ENCODE measurements at regions not wholly inside any gene's neighbourhood (a gene's known extent, or its start where the extent isn't known, plus 50 kb on each side); places are given as distances from the start of the nearest gene placed in this dataset.

- H3K4me1 Mint-ChIP-seq: peaks cover 7 to 12% of the 10 kb centered on the region in 2 donors
- H3K36me3 Mint-ChIP-seq: no peaks in the 10 kb centered on the region
- WGBS (ENCODE audit: insufficient coverage): 98% methylated on average over 11 of the region's 11 CpGs
Measured at GRCh38 chr17:64787255-64787920, 125.3 kb upstream of the SMURF2 start.

GRCh38 chr17:64786337-64786736, 124.2 kb upstream of the SMURF2 start:
- H3K4me1 ChIP-seq (ENCODE audit: control insufficient read depth, insufficient read depth, low read length): peaks cover 10% of the 10 kb centered on the region
- H3K27me3 Mint-ChIP-seq (ENCODE audit: low read depth in 2 of 2): no peaks in the 10 kb centered on the region
- H3K27me3 ChIP-seq (ENCODE audit: control insufficient read depth, insufficient read depth, low read length): no peaks in the 10 kb centered on the region
- H3K4me3 ChIP-seq (ENCODE audit: low read length): no peak overlapping the region
- intact Hi-C loops (cut with micrococcal nuclease): no loop called here
- no peaks in the 10 kb centered on the region for H3K9me3 ChIP-seq (ENCODE audit: control insufficient read depth, insufficient read depth, low read length)
- peaks cover 25% of the 10 kb centered on the region for H3K36me3 ChIP-seq (ENCODE audit: control insufficient read depth, insufficient read depth, low read length)
- whole genome bisulfite sequencing (ENCODE audit: insufficient coverage): 97% methylated on average over 12 of the region's 12 CpGs
- no peak overlapping the region for H3K27ac ChIP-seq (ENCODE audit: low read length)
- H3K36me3 Mint-ChIP-seq: no peaks in the 10 kb centered on the region
- H3K4me3 Mint-ChIP-seq: no peak overlapping the region
- no peaks in the 10 kb centered on the region for H3K9me3 Mint-ChIP-seq
- DNase-seq (no peak), ATAC-seq (no peak)
- no peak overlapping the region for H3K27ac Mint-ChIP-seq
- peaks cover 10 to 13% of the 10 kb centered on the region in 2 donors for H3K4me1 Mint-ChIP-seq
- TF ChIP-seq, protein P1, sequence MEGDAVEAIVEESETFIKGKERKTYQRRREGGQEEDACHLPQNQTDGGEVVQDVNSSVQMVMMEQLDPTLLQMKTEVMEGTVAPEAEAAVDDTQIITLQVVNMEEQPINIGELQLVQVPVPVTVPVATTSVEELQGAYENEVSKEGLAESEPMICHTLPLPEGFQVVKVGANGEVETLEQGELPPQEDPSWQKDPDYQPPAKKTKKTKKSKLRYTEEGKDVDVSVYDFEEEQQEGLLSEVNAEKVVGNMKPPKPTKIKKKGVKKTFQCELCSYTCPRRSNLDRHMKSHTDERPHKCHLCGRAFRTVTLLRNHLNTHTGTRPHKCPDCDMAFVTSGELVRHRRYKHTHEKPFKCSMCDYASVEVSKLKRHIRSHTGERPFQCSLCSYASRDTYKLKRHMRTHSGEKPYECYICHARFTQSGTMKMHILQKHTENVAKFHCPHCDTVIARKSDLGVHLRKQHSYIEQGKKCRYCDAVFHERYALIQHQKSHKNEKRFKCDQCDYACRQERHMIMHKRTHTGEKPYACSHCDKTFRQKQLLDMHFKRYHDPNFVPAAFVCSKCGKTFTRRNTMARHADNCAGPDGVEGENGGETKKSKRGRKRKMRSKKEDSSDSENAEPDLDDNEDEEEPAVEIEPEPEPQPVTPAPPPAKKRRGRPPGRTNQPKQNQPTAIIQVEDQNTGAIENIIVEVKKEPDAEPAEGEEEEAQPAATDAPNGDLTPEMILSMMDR (IDR thresholded peaks at IDR 0.05): no peak

More at GRCh38 chr17:64787255-64787920, 125.3 kb upstream of the SMURF2 start:
- Mint-ChIP-seq H3K9me3 (no peaks in the 10 kb centered on the region), H3K27me3 (ENCODE audit: low read depth in 2 of 2) (no peaks in the 10 kb centered on the region), H3K27ac (no peak overlapping the region), H3K4me3 (no peak overlapping the region)
- TF ChIP-seq, protein P1 (IDR thresholded peaks at IDR 0.05): no peak
- ATAC-seq: no peak
- Histone ChIP-seq H3K27ac (ENCODE audit: low read length) (no peak overlapping the region), H3K4me1 (ENCODE audit: control insufficient read depth, insufficient read depth, low read length) (peaks cover 9% of the 10 kb centered on the region), H3K36me3 (ENCODE audit: control insufficient read depth, insufficient read depth, low read length) (peaks cover 26% of the 10 kb centered on the region), H3K27me3 (ENCODE audit: control insufficient read depth, insufficient read depth, low read length) (no peaks in the 10 kb centered on the region), H3K4me3 (ENCODE audit: low read length) (no peak overlapping the region), H3K9me3 (ENCODE audit: control insufficient read depth, insufficient read depth, low read length) (no peaks in the 10 kb centered on the region)
- no peak for DNase-seq
- intact Hi-C loops (cut with micrococcal nuclease): no loop called here

- TF ChIP-seq, protein P1 (IDR thresholded peaks at IDR 0.05): no peak
- Histone ChIP-seq H3K4me3 (ENCODE audit: low read length) (no peak overlapping the region), H3K9me3 (ENCODE audit: control insufficient read depth, insufficient read depth, low read length) (no peaks in the 10 kb centered on the region), H3K36me3 (ENCODE audit: control insufficient read depth, insufficient read depth, low read length) (peaks cover 25% of the 10 kb centered on the region), H3K27me3 (ENCODE audit: control insufficient read depth, insufficient read depth, low read length) (peaks cover under 1% of the 10 kb centered on the region), H3K4me1 (ENCODE audit: control insufficient read depth, insufficient read depth, low read length) (peaks cover 21% of the 10 kb centered on the region), H3K27ac (ENCODE audit: low read length) (no peak overlapping the region)
- ATAC-seq: no peak
- 94% methylated on average over 10 of the region's 10 CpGs for WGBS (ENCODE audit: insufficient coverage)
- no peak overlapping the region for H3K27ac Mint-ChIP-seq
- peaks cover 13 to 14% of the 10 kb centered on the region in 2 donors for H3K4me1 Mint-ChIP-seq
- H3K36me3 Mint-ChIP-seq: no peaks in the 10 kb centered on the region
- H3K27me3 Mint-ChIP-seq (ENCODE audit: low read depth in 2 of 2): no peaks in the 10 kb centered on the region
- intact Hi-C loops (cut with micrococcal nuclease): no loop called here
- peak in 1 of 2 donors; percentile 10 for DNase-seq
- no peak overlapping the region for H3K4me3 Mint-ChIP-seq
- no peaks in the 10 kb centered on the region for H3K9me3 Mint-ChIP-seq
Measured at GRCh38 chr17:64785011-64785421, 122.9 kb upstream of the SMURF2 start.

Measured in natural killer cell (primary cell).